Smooth muscle cell (in vitro differentiated cells): ENCODE measurements at regions not wholly inside any gene's neighbourhood (a gene's known extent, or its start where the extent isn't known, plus 50 kb on each side); places are given as distances from the start of the nearest gene placed in this dataset.
"Not testable (repeated sequence)": the region's sequence is repeated elsewhere in the genome, so short reads cannot be mapped to it uniquely, and the experiment has no call there.

Source experiments
- DNase-seq: peaks from one replicate; lab custom pipeline; 2025; ENCODE audit not compliant: unreplicated experiment; lab: John Stamatoyannopoulos, UW
- H2AFZ ChIP-seq: fragments of 200-600 bp; sonication (generic); 2 replicates; pipeline ENCODE4 v1.6.0; 2016; ENCODE audit warnings: antibody characterized with exemption, low read depth, mild to moderate bottlenecking
- H3F3A ChIP-seq: fragments of 200-600 bp; sonication (generic); 2 replicates; pipeline ENCODE4 v1.6.0; 2017; ENCODE audit warnings: antibody characterized with exemption, low read depth
- H3K27ac ChIP-seq: fragments of 200-600 bp; sonication (generic); 2 replicates; pipeline ENCODE4 v1.5.1; 2016; ENCODE audit warnings: low read depth, mild to moderate bottlenecking
- H3K27me3 ChIP-seq: fragments of 200-600 bp; sonication (generic); 2 replicates; pipeline ENCODE4 v1.6.1; 2016; ENCODE audit warnings: low read depth, mild to moderate bottlenecking
- H3K36me3 ChIP-seq: fragments of 200-600 bp; sonication (generic); 2 replicates; pipeline ENCODE4 v1.5.1; 2016; ENCODE audit warnings: low read depth
- H3K4me1 ChIP-seq: fragments of 200-600 bp; sonication (generic); 2 replicates; pipeline ENCODE4 v1.5.1; 2016; ENCODE audit warnings: low read depth
- H3K4me2 ChIP-seq: fragments of 200-600 bp; sonication (generic); 2 replicates; pipeline ENCODE4 v1.6.0; 2016; ENCODE audit warnings: mild to moderate bottlenecking
- H3K4me3 ChIP-seq: fragments of 200-600 bp; sonication (generic); 2 replicates; pipeline ENCODE4 v1.5.1; 2016; ENCODE audit warnings: mild to moderate bottlenecking
- H3K79me2 ChIP-seq: fragments of 200-600 bp; sonication (generic); 2 replicates; pipeline ENCODE4 v1.6.0; 2016; ENCODE audit warnings: low read depth, mild to moderate bottlenecking
- H3K9ac ChIP-seq: fragments of 200-600 bp; sonication (generic); 2 replicates; pipeline ENCODE4 v1.6.0; 2016; ENCODE audit warnings: low read depth
- H3K9me3 ChIP-seq: fragments of 200-600 bp; sonication (generic); replicated peaks from 2 replicates; pipeline ENCODE4 v1.5.1; 2016; ENCODE audit warnings: low read depth
- H4K20me1 ChIP-seq: fragments of 200-600 bp; sonication (generic); 2 replicates; pipeline ENCODE4 v1.6.0; 2016; ENCODE audit warnings: low read depth
- CTCF ChIP-seq: fragments of 200-600 bp; sonication (generic); IDR thresholded peaks from 2 replicates; pipeline ENCODE4 v1.5.1; 2017; ENCODE audit warnings: borderline replicate concordance, mild to moderate bottlenecking, antibody characterized with exemption; ENCODE audit not compliant: insufficient read depth, poor library complexity, severe bottlenecking
- WGBS: methylation state at CpG from one replicate; pipeline ENCODE4 v1.1.7; 2016; ENCODE audit warnings: low lambda C conversion rate; 5-methylcytosine and 5-hydroxymethylcytosine counted together

GRCh38 chr5:159593518-159594073, 263.3 kb upstream of the IL12B start:
- no peak for DNase-seq
- no peaks in the 10 kb centered on the region for H3K36me3 ChIP-seq
- H4K20me1 ChIP-seq, result no peaks in the 10 kb centered on the region
- no peaks in the 10 kb centered on the region for H3K27me3 ChIP-seq
- WGBS, result 0% methylated on average over 1 of the region's 1 CpG
- no peaks in the 10 kb centered on the region for H3F3A ChIP-seq
- no peaks in the 10 kb centered on the region for H3K4me1 ChIP-seq
- no peak overlapping the region for H3K4me3 ChIP-seq
- no peak overlapping the region for H3K9ac ChIP-seq
- H3K79me2 ChIP-seq, result no peaks in the 10 kb centered on the region
- H3K9me3 ChIP-seq, result no peaks in the 10 kb centered on the region
- no peak for TF ChIP-seq CTCF
- H3K27ac ChIP-seq, result no peak overlapping the region
- no peak overlapping the region for H2AFZ ChIP-seq
- H3K4me2 ChIP-seq, result no peak overlapping the region

GRCh38 chr5:159595561-159595960, 265.3 kb upstream of the IL12B start:
- not testable (repeated sequence) for H2AFZ ChIP-seq, H3K27me3 ChIP-seq, H3K4me3 ChIP-seq, H3K27ac ChIP-seq, H3K4me1 ChIP-seq, H3F3A ChIP-seq, H3K36me3 ChIP-seq, H3K9me3 ChIP-seq, H3K9ac ChIP-seq, H3K4me2 ChIP-seq, H4K20me1 ChIP-seq, H3K79me2 ChIP-seq, DNase-seq
- whole genome bisulfite sequencing, result 100% methylated on average over 3 of the region's 3 CpGs

- no peaks in the 10 kb centered on the region for H4K20me1 ChIP-seq
- TF ChIP-seq CTCF, result no peak
- no peaks in the 10 kb centered on the region for H3K9me3 ChIP-seq
- H3K9ac ChIP-seq, result no peak overlapping the region
- H3K27me3 ChIP-seq, result no peaks in the 10 kb centered on the region
- H3K4me2 ChIP-seq, result no peak overlapping the region
- H3F3A ChIP-seq, result no peaks in the 10 kb centered on the region
- H2AFZ ChIP-seq, result no peak overlapping the region
- H3K79me2 ChIP-seq, result no peaks in the 10 kb centered on the region
- WGBS, result 87% methylated on average over 1 of the region's 1 CpG
- no peak overlapping the region for H3K4me3 ChIP-seq
- H3K4me1 ChIP-seq, result no peaks in the 10 kb centered on the region
- no peak overlapping the region for H3K27ac ChIP-seq
- no peak for DNase-seq
- H3K36me3 ChIP-seq, result no peaks in the 10 kb centered on the region
These were observed 270.9 kb upstream of the IL12B start for GRCh38 chr5:159601216-159601615.

GRCh38 chr5:159602434-159602833, 272.1 kb upstream of the IL12B start:
- Histone ChIP-seq H3K4me3 (no peak overlapping the region), H3K27ac (no peak overlapping the region), H3K36me3 (no peaks in the 10 kb centered on the region), H2AFZ (no peak overlapping the region), H3K4me1 (no peaks in the 10 kb centered on the region), H4K20me1 (no peaks in the 10 kb centered on the region), H3K27me3 (no peaks in the 10 kb centered on the region), H3K9ac (no peak overlapping the region), H3F3A (no peaks in the 10 kb centered on the region), H3K9me3 (no peaks in the 10 kb centered on the region), H3K79me2 (no peaks in the 10 kb centered on the region), H3K4me2 (no peak overlapping the region)
- no peak for TF ChIP-seq CTCF
- WGBS, result 97% methylated on average over 2 of the region's 2 CpGs
- no peak for DNase-seq
